ENCODE measurements at regions not wholly inside any gene's neighbourhood (a gene's known extent, or its start where the extent isn't known, plus 50 kb on each side); places are given as distances from the start of the nearest gene placed in this dataset.

DNA sequence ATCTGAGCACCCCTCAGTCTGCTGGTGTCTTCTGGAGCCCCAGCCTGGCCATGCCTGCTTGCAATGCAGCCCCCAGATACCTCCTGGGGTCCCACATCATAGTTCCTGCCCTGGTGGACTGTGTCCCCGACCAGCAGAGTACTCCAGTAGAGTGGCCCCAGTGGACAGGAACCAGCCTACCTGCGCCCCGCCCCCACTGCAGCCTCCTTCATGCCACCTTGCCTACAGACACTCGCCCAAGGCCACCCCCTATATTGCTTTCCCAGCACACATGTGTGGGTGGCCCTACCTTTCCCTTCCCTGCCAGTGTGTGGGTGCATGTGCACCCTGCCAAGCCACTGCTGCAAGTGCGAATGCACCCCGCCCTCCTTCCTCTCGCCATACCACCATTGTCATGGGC is 204.0 kb downstream of the EDN1 start:
- TF ChIP-seq, protein P1, sequence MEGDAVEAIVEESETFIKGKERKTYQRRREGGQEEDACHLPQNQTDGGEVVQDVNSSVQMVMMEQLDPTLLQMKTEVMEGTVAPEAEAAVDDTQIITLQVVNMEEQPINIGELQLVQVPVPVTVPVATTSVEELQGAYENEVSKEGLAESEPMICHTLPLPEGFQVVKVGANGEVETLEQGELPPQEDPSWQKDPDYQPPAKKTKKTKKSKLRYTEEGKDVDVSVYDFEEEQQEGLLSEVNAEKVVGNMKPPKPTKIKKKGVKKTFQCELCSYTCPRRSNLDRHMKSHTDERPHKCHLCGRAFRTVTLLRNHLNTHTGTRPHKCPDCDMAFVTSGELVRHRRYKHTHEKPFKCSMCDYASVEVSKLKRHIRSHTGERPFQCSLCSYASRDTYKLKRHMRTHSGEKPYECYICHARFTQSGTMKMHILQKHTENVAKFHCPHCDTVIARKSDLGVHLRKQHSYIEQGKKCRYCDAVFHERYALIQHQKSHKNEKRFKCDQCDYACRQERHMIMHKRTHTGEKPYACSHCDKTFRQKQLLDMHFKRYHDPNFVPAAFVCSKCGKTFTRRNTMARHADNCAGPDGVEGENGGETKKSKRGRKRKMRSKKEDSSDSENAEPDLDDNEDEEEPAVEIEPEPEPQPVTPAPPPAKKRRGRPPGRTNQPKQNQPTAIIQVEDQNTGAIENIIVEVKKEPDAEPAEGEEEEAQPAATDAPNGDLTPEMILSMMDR (conservative IDR thresholded peaks at IDR 0.05; ENCODE audit: low read depth, low read length), result no peak
- TF ChIP-seq EZH2 (IDR thresholded peaks at IDR 0.05; ENCODE audit: borderline replicate concordance, low read depth, low read length, poor library complexity, severe bottlenecking), result no peak
